ENCODE measurements at regions not wholly inside any gene's neighbourhood (a gene's known extent, or its start where the extent isn't known, plus 50 kb on each side); places are given as distances from the start of the nearest gene placed in this dataset.

DNA sequence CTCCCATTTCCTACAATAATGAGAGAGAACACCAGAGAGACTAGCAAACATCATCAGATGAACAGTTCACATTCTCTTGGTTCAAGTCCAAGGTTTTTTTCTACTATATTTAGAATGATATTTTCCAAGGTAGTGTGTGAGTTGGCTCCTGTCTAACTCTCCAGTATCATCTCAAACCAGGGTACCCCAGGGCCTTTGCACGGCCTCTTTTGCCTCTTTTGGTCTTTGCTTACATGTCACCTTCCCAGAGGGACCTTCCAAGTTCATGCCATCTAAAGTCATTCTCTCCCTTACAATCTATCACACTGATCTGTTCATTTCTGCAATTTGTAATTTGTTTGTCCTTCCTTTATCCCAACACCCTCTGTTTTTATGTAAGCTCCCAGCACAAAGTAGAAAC, 264.5 kb downstream of the VRK1 start:
- TF ChIP-seq CTCF (tag by site-specific recombination; IDR thresholded peaks at IDR 0.05): no peak
- no peak for TF ChIP-seq ZFHX2 (tag by site-specific recombination; conservative IDR thresholded peaks at IDR 0.05)
- no peak for TF ChIP-seq ZFP37 (tag by site-specific recombination; IDR thresholded peaks at IDR 0.05)
- TF ChIP-seq KLF1 (tag by site-specific recombination; IDR thresholded peaks at IDR 0.05): no peak
- no peak for TF ChIP-seq ZBTB6 (tag by site-specific recombination; IDR thresholded peaks at IDR 0.05)
- TF ChIP-seq MZF1 (tag by site-specific recombination; IDR thresholded peaks at IDR 0.05; ENCODE audit: borderline replicate concordance): no peak
- TF ChIP-seq, protein P1, sequence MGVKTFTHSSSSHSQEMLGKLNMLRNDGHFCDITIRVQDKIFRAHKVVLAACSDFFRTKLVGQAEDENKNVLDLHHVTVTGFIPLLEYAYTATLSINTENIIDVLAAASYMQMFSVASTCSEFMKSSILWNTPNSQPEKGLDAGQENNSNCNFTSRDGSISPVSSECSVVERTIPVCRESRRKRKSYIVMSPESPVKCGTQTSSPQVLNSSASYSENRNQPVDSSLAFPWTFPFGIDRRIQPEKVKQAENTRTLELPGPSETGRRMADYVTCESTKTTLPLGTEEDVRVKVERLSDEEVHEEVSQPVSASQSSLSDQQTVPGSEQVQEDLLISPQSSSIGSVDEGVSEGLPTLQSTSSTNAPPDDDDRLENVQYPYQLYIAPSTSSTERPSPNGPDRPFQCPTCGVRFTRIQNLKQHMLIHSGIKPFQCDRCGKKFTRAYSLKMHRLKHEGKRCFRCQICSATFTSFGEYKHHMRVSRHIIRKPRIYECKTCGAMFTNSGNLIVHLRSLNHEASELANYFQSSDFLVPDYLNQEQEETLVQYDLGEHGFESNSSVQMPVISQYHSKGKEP (tag by site-specific recombination; IDR thresholded peaks at IDR 0.05): no peak
- no peak for TF ChIP-seq ZNF416 (tag by site-specific recombination; IDR thresholded peaks at IDR 0.05)
